HL-60 (cell line): ENCODE measurements at regions not wholly inside any gene's neighbourhood (a gene's known extent, or its start where the extent isn't known, plus 50 kb on each side); places are given as distances from the start of the nearest gene placed in this dataset.

Experiments
- GABPA ChIP-seq: IDR thresholded peaks from 2 replicates; pipeline ENCODE4 v1.6.1; 2012; ENCODE audit warnings: low read depth
- TF ChIP-seq, protein P1 (sequence below): IDR thresholded peaks from one replicate; pipeline ENCODE4 v1.5.1; 2011; ENCODE audit warnings: low read length, control low read depth, inconsistent platforms; ENCODE audit not compliant: insufficient read depth

DNA sequence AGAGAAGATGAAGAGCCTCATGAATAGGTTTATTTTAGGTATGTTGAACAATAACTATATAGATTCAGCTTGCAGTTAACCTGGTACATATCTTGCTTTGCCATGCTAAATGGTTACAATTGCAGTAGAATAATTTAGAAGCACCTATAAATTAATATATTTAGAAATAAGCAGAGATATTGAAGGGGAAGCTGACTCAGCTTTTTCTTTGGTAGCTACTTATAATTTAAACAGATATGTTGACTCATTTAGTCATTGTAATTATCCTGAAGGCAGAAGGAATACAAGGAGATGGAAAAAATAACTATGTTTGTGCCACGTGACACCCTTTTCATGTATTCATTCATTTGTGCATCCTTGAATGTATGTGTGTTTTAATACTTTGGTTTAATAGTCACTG lies 755.5 kb downstream of the SUCLG1 start:
- no peak for TF ChIP-seq GABPA
- TF ChIP-seq, protein P1, sequence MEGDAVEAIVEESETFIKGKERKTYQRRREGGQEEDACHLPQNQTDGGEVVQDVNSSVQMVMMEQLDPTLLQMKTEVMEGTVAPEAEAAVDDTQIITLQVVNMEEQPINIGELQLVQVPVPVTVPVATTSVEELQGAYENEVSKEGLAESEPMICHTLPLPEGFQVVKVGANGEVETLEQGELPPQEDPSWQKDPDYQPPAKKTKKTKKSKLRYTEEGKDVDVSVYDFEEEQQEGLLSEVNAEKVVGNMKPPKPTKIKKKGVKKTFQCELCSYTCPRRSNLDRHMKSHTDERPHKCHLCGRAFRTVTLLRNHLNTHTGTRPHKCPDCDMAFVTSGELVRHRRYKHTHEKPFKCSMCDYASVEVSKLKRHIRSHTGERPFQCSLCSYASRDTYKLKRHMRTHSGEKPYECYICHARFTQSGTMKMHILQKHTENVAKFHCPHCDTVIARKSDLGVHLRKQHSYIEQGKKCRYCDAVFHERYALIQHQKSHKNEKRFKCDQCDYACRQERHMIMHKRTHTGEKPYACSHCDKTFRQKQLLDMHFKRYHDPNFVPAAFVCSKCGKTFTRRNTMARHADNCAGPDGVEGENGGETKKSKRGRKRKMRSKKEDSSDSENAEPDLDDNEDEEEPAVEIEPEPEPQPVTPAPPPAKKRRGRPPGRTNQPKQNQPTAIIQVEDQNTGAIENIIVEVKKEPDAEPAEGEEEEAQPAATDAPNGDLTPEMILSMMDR: no peak
